ENCODE measurements at regions not wholly inside any gene's neighbourhood (a gene's known extent, or its start where the extent isn't known, plus 50 kb on each side); places are given as distances from the start of the nearest gene placed in this dataset.

DNA sequence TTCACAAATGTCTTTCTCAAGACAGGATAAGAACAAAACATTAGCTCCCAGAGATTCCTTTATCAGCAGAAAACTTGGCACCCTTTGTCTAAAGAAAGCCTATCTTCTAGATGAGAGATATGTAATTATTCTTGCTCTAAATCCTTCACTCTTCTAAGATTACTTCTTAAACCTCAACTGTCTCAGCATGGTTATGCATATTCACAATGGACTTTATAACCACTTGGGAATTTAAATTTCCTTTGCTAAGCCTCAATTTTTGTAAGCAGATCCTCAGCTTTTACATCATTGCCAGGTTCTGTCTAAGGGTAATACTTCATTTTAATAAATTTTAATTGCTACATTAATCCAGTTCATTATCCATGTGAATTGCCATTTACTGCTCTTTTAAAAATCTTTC is 433.6 kb upstream of the DDI1 start (continued):
- TF ChIP-seq TOX (CRISPR knock-in tag; IDR thresholded peaks at IDR 0.05; ENCODE audit: borderline replicate concordance) (no peak), ZNF70 (CRISPR knock-in tag; IDR thresholded peaks at IDR 0.05) (no peak), ARNTL (CRISPR knock-in tag; IDR thresholded peaks at IDR 0.05; ENCODE audit: borderline replicate concordance, low read depth) (no peak), ISL1 (CRISPR knock-in tag; IDR thresholded peaks at IDR 0.05) (no peak)
- TF ChIP-seq, protein P1, sequence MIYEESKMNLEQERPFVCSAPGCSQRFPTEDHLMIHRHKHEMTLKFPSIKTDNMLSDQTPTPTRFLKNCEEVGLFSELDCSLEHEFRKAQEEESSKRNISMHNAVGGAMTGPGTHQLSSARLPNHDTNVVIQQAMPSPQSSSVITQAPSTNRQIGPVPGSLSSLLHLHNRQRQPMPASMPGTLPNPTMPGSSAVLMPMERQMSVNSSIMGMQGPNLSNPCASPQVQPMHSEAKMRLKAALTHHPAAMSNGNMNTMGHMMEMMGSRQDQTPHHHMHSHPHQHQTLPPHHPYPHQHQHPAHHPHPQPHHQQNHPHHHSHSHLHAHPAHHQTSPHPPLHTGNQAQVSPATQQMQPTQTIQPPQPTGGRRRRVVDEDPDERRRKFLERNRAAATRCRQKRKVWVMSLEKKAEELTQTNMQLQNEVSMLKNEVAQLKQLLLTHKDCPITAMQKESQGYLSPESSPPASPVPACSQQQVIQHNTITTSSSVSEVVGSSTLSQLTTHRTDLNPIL (CRISPR knock-in tag; IDR thresholded peaks at IDR 0.05; ENCODE audit: low read depth): no peak
- TF ChIP-seq, protein P2, sequence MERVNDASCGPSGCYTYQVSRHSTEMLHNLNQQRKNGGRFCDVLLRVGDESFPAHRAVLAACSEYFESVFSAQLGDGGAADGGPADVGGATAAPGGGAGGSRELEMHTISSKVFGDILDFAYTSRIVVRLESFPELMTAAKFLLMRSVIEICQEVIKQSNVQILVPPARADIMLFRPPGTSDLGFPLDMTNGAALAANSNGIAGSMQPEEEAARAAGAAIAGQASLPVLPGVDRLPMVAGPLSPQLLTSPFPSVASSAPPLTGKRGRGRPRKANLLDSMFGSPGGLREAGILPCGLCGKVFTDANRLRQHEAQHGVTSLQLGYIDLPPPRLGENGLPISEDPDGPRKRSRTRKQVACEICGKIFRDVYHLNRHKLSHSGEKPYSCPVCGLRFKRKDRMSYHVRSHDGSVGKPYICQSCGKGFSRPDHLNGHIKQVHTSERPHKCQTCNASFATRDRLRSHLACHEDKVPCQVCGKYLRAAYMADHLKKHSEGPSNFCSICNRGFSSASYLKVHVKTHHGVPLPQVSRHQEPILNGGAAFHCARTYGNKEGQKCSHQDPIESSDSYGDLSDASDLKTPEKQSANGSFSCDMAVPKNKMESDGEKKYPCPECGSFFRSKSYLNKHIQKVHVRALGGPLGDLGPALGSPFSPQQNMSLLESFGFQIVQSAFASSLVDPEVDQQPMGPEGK (CRISPR knock-in tag; IDR thresholded peaks at IDR 0.05; ENCODE audit: borderline replicate concordance): no peak

DNA sequence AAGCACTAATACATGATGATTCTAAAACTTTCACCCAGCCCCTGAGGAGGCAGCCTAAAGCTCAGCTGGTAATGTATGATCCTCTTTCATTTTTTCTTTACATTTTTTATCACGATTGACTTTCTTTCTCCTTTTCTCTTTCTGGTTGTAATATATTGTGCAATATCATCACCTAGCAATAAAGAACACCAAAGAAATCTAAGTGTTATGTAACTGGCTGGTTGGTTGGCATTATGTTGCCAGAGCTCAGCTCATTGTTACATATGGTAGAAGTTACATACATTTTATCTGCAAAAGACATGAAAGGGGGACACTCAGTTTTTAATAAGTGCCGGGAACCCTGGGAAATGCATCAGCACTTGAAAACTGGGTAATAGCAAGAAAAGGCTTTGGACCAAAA is 432.1 kb upstream of the DDI1 start:
- no peak for ATAC-seq
- TF ChIP-seq ZFP3 (CRISPR knock-in tag; IDR thresholded peaks at IDR 0.05) (no peak), CSDC2 (CRISPR knock-in tag; IDR thresholded peaks at IDR 0.05) (no peak), PPARA (CRISPR knock-in tag; IDR thresholded peaks at IDR 0.05; ENCODE audit: borderline replicate concordance) (no peak), ISL1 (CRISPR knock-in tag; IDR thresholded peaks at IDR 0.05) (no peak), ZFP30 (CRISPR knock-in tag; IDR thresholded peaks at IDR 0.05) (no peak)
- TF ChIP-seq, protein P3, sequence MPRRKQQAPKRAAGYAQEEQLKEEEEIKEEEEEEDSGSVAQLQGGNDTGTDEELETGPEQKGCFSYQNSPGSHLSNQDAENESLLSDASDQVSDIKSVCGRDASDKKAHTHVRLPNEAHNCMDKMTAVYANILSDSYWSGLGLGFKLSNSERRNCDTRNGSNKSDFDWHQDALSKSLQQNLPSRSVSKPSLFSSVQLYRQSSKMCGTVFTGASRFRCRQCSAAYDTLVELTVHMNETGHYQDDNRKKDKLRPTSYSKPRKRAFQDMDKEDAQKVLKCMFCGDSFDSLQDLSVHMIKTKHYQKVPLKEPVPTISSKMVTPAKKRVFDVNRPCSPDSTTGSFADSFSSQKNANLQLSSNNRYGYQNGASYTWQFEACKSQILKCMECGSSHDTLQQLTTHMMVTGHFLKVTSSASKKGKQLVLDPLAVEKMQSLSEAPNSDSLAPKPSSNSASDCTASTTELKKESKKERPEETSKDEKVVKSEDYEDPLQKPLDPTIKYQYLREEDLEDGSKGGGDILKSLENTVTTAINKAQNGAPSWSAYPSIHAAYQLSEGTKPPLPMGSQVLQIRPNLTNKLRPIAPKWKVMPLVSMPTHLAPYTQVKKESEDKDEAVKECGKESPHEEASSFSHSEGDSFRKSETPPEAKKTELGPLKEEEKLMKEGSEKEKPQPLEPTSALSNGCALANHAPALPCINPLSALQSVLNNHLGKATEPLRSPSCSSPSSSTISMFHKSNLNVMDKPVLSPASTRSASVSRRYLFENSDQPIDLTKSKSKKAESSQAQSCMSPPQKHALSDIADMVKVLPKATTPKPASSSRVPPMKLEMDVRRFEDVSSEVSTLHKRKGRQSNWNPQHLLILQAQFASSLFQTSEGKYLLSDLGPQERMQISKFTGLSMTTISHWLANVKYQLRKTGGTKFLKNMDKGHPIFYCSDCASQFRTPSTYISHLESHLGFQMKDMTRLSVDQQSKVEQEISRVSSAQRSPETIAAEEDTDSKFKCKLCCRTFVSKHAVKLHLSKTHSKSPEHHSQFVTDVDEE (CRISPR knock-in tag; IDR thresholded peaks at IDR 0.05): no peak
- TF ChIP-seq, protein P4, sequence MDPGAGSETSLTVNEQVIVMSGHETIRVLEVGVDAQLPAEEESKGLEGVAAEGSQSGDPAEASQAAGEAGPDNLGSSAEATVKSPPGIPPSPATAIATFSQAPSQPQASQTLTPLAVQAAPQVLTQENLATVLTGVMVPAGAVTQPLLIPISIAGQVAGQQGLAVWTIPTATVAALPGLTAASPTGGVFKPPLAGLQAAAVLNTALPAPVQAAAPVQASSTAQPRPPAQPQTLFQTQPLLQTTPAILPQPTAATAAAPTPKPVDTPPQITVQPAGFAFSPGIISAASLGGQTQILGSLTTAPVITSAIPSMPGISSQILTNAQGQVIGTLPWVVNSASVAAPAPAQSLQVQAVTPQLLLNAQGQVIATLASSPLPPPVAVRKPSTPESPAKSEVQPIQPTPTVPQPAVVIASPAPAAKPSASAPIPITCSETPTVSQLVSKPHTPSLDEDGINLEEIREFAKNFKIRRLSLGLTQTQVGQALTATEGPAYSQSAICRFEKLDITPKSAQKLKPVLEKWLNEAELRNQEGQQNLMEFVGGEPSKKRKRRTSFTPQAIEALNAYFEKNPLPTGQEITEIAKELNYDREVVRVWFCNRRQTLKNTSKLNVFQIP (CRISPR knock-in tag; IDR thresholded peaks at IDR 0.05; ENCODE audit: borderline replicate concordance, low read depth): no peak
- TF ChIP-seq, protein P2 (CRISPR knock-in tag; IDR thresholded peaks at IDR 0.05; ENCODE audit: borderline replicate concordance): no peak

DNA sequence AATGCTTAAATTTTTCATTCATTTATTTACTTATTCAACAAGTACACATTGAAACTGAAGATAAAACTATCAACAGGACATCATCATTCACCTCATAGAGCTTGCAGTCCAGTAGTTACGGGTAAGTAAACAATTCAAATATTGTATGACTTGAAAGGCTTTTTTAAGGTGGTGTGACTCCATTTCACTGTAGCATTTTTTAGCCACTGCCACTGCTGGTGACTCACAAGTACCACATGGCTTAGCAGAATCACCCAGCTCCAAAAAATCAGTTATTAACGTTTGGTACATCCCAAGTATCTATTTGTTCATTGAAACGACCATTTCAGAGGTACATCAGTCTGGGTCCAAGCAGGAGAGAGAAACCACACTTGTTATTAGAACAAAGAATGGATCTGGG is 427.9 kb upstream of the DDI1 start:
- TF ChIP-seq ZC3H10 (CRISPR knock-in tag; IDR thresholded peaks at IDR 0.05): no peak
- TF ChIP-seq, protein P1 (CRISPR knock-in tag; IDR thresholded peaks at IDR 0.05; ENCODE audit: low read depth): no peak
- no peak for TF ChIP-seq ISL1 (CRISPR knock-in tag; IDR thresholded peaks at IDR 0.05)
- TF ChIP-seq ZNF565 (CRISPR knock-in tag; conservative IDR thresholded peaks at IDR 0.05; ENCODE audit: low read depth): no peak
- TF ChIP-seq ZNF8 (CRISPR knock-in tag; IDR thresholded peaks at IDR 0.05): no peak
- TF ChIP-seq ARNTL (CRISPR knock-in tag; IDR thresholded peaks at IDR 0.05; ENCODE audit: borderline replicate concordance, low read depth): no peak
- TF ChIP-seq CSDC2 (CRISPR knock-in tag; IDR thresholded peaks at IDR 0.05): no peak
- TF ChIP-seq PPARA (CRISPR knock-in tag; IDR thresholded peaks at IDR 0.05; ENCODE audit: borderline replicate concordance): no peak
- no peak for TF ChIP-seq TOX (CRISPR knock-in tag; IDR thresholded peaks at IDR 0.05; ENCODE audit: borderline replicate concordance)
- no peak for ATAC-seq
